WTC11 (cell line): ENCODE measurements at regions not wholly inside any gene's neighbourhood (a gene's known extent, or its start where the extent isn't known, plus 50 kb on each side); places are given as distances from the start of the nearest gene placed in this dataset.

ENCODE experiments used
- FOXK1 ChIP-seq: sonication (generic); formaldehyde crosslinking; IDR thresholded peaks from 2 replicates; pipeline ENCODE4 v1.8.0; 2022; ENCODE audit warnings: mild to moderate bottlenecking, moderate library complexity, missing genetic modification reagents
- MXD4 ChIP-seq: fragments of 250-450 bp; sonication (Bioruptor Pico); IDR thresholded peaks from 2 replicates; pipeline ENCODE4 v1.8.0; 2021; ENCODE audit warnings: mild to moderate bottlenecking, moderate library complexity, borderline replicate concordance
- TF ChIP-seq, protein P1 (sequence below): sonication (generic); formaldehyde crosslinking; IDR thresholded peaks from 2 replicates; pipeline ENCODE4 v1.8.0; 2022; ENCODE audit warnings: mild to moderate bottlenecking, missing genetic modification reagents

DNA sequence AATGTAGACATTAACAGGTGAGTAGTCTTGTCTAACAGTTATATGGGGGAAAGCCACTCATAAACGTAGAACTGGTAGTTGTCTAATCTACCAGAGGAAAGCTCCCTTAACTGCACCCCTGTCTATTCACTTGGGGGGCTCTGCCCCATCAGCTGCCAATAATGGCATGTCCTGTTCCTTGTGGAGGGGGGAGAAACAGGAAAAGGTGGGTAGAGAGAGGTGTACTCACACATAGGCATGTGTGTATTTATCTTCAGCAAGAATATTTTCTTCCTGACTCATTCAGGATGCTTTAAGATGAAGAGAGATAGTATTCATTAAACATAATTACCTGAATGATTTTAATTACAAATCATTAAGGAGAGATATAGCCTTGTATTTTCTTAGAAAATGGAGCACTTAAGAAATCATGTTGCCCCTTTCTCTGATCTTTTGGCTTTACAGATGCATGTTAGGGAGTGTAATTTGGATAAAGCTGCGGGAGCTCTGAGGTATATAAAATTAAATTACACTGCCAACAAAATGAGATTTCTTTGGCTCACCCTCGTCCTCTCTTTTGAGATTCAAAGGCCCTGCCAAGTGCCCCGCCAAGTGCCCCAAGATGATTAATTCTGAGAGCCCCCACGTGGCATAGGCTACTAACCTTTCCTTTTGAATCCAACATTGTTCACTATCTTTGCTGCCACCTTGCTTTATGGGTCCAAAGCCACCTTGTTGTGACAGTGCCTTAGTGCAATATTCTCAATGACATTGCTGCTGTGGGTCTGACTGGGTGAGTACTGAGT, 286.3 kb upstream of the LYPLAL1 start:
- TF ChIP-seq FOXK1 (CRISPR knock-in tag) (no peak), MXD4 (CRISPR knock-in tag) (no peak)
- TF ChIP-seq, protein P1, sequence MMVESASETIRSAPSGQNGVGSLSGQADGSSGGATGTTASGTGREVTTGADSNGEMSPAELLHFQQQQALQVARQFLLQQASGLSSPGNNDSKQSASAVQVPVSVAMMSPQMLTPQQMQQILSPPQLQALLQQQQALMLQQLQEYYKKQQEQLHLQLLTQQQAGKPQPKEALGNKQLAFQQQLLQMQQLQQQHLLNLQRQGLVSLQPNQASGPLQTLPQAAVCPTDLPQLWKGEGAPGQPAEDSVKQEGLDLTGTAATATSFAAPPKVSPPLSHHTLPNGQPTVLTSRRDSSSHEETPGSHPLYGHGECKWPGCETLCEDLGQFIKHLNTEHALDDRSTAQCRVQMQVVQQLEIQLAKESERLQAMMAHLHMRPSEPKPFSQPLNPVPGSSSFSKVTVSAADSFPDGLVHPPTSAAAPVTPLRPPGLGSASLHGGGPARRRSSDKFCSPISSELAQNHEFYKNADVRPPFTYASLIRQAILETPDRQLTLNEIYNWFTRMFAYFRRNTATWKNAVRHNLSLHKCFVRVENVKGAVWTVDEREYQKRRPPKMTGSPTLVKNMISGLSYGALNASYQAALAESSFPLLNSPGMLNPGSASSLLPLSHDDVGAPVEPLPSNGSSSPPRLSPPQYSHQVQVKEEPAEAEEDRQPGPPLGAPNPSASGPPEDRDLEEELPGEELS (CRISPR knock-in tag) = no peak
